T-cell (primary cell): ENCODE measurements at regions not wholly inside any gene's neighbourhood (a gene's known extent, or its start where the extent isn't known, plus 50 kb on each side); places are given as distances from the start of the nearest gene placed in this dataset.

Experiments used
- ATAC-seq, 4 experiments: fragments of 200-7000 bp in 3 of 4; fragments of 150-1000 bp in 1 of 4; cut with Tn5 transposase; replicated peaks in 1 of 4; 1 replicate in 3 of 4; 2 replicates in 1 of 4; pipeline ENCODE4 v1.10.0; 2021; ENCODE audit warnings: moderate library complexity in 3 of 4, mild to moderate bottlenecking in 2 of 4, moderate number of reproducible peaks in 1 of 4
- CTCF ChIA-PET, 2 donors: fragments of 300-600 bp; sonication (Branson Sonifier 250); formaldehyde crosslinking; loops; one replicate each; lab custom pipeline; 2022; ENCODE audit warnings: antibody characterized with exemption in 2 of 2; lab: Charles Lee
- POLR2A ChIA-PET, 2 donors: fragments of 300-600 bp; sonication (Branson Sonifier 250); formaldehyde crosslinking; loops; one replicate each; lab custom pipeline; 2022; ENCODE audit warnings: antibody characterized with exemption in 2 of 2; lab: Charles Lee
- DNase-seq, 35 experiments: peaks; one replicate each; pipeline versions ENCODE4 v3.0.0 to v3.0.0-alpha.2; 2013 to 2023
- H3K27ac ChIP-seq: one replicate; pipeline ENCODE4 v1.5.1; 2013; ENCODE audit warnings: low read length
- H3K27me3 ChIP-seq, 2 experiments: replicated peaks in 1 of 2; 1 replicate in 1 of 2; 2 replicates in 1 of 2; pipeline versions ENCODE4 v1.6.1 to v1.7.0; 2013; ENCODE audit warnings: low read length in 1 of 2, mixed read lengths in 1 of 2; ENCODE audit not compliant: control insufficient read depth in 2 of 2, insufficient read depth in 2 of 2; ENCODE audit errors: extremely low read depth in 1 of 2
- H3K36me3 ChIP-seq, 2 donors: 1 replicate in 1 of 2; 2 replicates in 1 of 2; pipeline versions ENCODE4 v1.6.1 to v1.7.0; 2013; ENCODE audit warnings: low read length in 1 of 2; ENCODE audit not compliant: control insufficient read depth in 2 of 2, insufficient read depth in 1 of 2; ENCODE audit errors: extremely low read depth in 1 of 2
- H3K4me1 ChIP-seq, 2 experiments: 1 replicate in 1 of 2; 2 replicates in 1 of 2; pipeline versions ENCODE4 v1.6.1 to v1.7.0; 2013; ENCODE audit warnings: low read length in 2 of 2, mixed read lengths in 1 of 2; ENCODE audit not compliant: insufficient read depth in 2 of 2, control insufficient read depth in 1 of 2; ENCODE audit errors: extremely low read depth in 1 of 2
- H3K4me3 ChIP-seq, 2 donors: 1 replicate in 1 of 2; 2 replicates in 1 of 2; pipeline versions ENCODE4 v1.5.1 to v1.7.0; 2013; ENCODE audit warnings: mild to moderate bottlenecking in 2 of 2, low read length in 1 of 2, moderate library complexity in 1 of 2; ENCODE audit not compliant: control insufficient read depth in 1 of 2; ENCODE audit errors: extremely low read depth in 1 of 2
- H3K9me3 ChIP-seq: 2 replicates; pipeline ENCODE4 v1.7.0; 2013
- H3K27ac Mint-ChIP-seq, 2 donors: one replicate each; pipeline ENCODE4 v1.8.0; 2020 to 2021; ENCODE audit warnings: mild to moderate bottlenecking in 2 of 2, mixed read lengths in 2 of 2
- H3K27me3 Mint-ChIP-seq, 2 donors: one replicate each; pipeline ENCODE4 v1.8.0; 2021 to 2022; ENCODE audit warnings: mixed read lengths in 2 of 2
- H3K36me3 Mint-ChIP-seq: one replicate; pipeline ENCODE4 v1.8.0; 2021; ENCODE audit warnings: mixed read lengths
- H3K4me1 Mint-ChIP-seq, 3 donors: one replicate each; pipeline ENCODE4 v1.8.0; 2020 to 2022; ENCODE audit warnings: mixed read lengths in 3 of 3, mild to moderate bottlenecking in 1 of 3
- H3K4me3 Mint-ChIP-seq, 3 donors: one replicate each; pipeline ENCODE4 v1.8.0; 2020 to 2022; ENCODE audit warnings: mild to moderate bottlenecking in 3 of 3, mixed read lengths in 3 of 3, moderate library complexity in 3 of 3
- H3K9me3 Mint-ChIP-seq, 3 donors: one replicate each; pipeline ENCODE4 v1.8.0; 2020 to 2022; ENCODE audit warnings: mixed read lengths in 3 of 3
- WGBS: methylation state at CpG from one replicate; pipeline ENCODE4 v1.1.5; 2013; ENCODE audit warnings: missing lambda C conversion rate; ENCODE audit not compliant: insufficient coverage; 5-methylcytosine and 5-hydroxymethylcytosine counted together

DNA sequence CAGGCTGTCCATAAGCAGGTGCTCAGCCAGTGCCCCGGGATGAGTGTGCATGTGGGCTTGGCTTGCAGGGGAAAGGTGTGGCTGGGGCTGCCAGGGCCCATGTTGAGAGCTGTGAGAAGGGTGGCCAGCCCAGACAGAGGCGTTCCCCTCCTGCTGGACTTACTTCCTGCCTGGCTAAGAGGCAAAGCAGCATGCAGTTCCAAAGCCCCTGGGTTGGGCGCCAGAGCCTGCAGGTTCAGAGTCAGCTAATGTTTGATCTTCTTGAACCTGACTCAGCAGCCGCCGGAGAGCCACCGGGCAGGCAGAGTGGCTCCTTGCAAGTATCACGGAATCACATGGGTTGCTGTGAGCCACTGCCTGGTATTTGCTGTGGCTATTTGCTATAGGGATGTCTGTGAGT lies 168.4 kb upstream of the MAP1B start:
- Histone ChIP-seq H3K36me3 (no peaks in the 10 kb centered on the region), H3K27me3 (peaks cover 0 to 16% of the 10 kb centered on the region in 2 experiments), H3K4me3 (no peak overlapping the region), H3K4me1 (no peaks in the 10 kb centered on the region), H3K9me3 (no peaks in the 10 kb centered on the region), H3K27ac (no peak overlapping the region)
- 85% methylated on average over 6 of the region's 7 CpGs for WGBS
- Mint-ChIP-seq H3K27ac (no peak overlapping the region), H3K4me3 (no peak overlapping the region), H3K9me3 (no peaks in the 10 kb centered on the region), H3K27me3 (peaks cover 8 to 12% of the 10 kb centered on the region in 2 donors), H3K4me1 (no peaks in the 10 kb centered on the region), H3K36me3 (no peaks in the 10 kb centered on the region)
- ChIA-PET CTCF (no interaction called here), POLR2A (no interaction called here)
- DNase-seq (no peak), ATAC-seq (no peak)

DNA sequence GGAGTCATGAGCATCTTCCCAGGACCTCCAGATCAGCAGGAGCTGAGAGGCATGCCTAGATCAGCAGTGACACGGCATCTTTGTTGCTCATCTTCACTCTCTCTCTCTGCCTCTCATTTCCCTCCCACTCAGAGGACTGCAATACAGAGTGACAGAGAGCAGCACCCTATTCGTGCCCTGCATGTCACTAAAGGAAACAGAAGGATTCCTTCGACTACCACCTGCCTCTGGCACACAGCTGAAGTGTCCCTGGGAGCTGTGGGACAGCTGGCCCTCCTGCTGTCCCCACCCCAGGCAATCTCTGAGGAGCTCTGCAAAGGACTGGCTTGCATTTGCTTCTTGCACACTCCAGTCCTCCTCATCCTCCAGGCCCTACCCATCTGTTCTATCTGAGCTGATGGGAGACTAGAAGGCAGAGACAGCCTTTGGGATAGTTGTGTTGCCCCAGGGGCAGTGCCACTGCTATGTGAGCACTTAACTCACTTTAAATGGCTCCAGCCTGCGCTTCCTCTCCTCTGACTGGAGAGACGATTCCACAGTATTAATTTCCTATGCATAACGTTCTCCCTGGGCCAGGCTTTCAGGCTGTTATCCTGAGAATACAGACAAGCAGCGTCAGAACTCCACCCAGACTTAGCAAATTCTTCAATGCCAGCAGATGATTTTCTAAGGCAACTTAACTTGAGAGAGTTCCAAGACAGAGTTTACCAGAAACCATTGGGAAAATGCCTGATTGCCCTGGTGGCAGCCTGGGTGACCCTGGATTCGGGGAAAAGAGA lies 167.6 kb upstream of the MAP1B start:
- no peaks in the 10 kb centered on the region for H3K4me1 ChIP-seq
- ChIA-PET CTCF (no interaction called here), POLR2A (no interaction called here)
- no peak overlapping the region for H3K27ac Mint-ChIP-seq
- H3K36me3 Mint-ChIP-seq = no peaks in the 10 kb centered on the region
- DNase-seq (no peak), ATAC-seq (no peak)
- no peaks in the 10 kb centered on the region for H3K9me3 Mint-ChIP-seq
- peaks cover 8 to 13% of the 10 kb centered on the region in 2 donors for H3K27me3 Mint-ChIP-seq
- no peaks in the 10 kb centered on the region for H3K9me3 ChIP-seq
- H3K27me3 ChIP-seq = peaks cover 0 to 14% of the 10 kb centered on the region in 2 experiments
- no peak overlapping the region for H3K4me3 Mint-ChIP-seq
- H3K36me3 ChIP-seq = no peaks in the 10 kb centered on the region
- no peak overlapping the region for H3K4me3 ChIP-seq
- no peak overlapping the region for H3K27ac ChIP-seq
- H3K4me1 Mint-ChIP-seq = no peaks in the 10 kb centered on the region
- WGBS = 58% methylated on average over 4 of the region's 8 CpGs

DNA sequence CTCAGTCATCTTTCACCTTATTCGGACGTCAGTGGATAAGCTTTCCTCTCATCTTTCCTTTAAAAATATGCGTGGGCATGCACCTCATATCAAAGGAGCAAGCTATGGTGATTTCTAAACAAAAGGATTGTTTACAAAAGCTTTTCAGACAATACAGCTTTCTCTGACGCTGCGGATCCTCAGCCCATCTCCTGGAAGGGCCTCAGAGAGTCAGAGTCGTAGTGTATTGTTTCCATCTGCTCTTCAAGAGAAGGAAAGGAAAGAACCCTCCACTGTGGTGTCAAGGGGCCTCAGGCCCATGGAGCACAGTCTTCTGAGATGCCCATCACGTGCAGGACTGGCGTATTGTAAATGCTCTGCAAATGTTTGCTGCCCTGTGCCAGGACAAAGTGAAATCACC lies 163.4 kb upstream of the MAP1B start:
- Histone ChIP-seq H3K4me1 (no peaks in the 10 kb centered on the region), H3K4me3 (no peak overlapping the region), H3K9me3 (no peaks in the 10 kb centered on the region), H3K36me3 (no peaks in the 10 kb centered on the region), H3K27me3 (peaks cover 0 to 15% of the 10 kb centered on the region in 2 experiments), H3K27ac (no peak overlapping the region)
- POLR2A ChIA-PET = no interaction called here
- Mint-ChIP-seq H3K9me3 (peaks cover 0 to 4% (median 0%) of the 10 kb centered on the region in 3 donors), H3K27ac (no peak overlapping the region), H3K4me1 (no peaks in the 10 kb centered on the region), H3K4me3 (no peak overlapping the region), H3K36me3 (no peaks in the 10 kb centered on the region), H3K27me3 (peaks cover 0 to 14% of the 10 kb centered on the region in 2 donors)
- DNase-seq (no peak), ATAC-seq (no peak)
- CTCF ChIA-PET = no interaction called here
- 53% methylated on average over 4 of the region's 8 CpGs for WGBS

DNA sequence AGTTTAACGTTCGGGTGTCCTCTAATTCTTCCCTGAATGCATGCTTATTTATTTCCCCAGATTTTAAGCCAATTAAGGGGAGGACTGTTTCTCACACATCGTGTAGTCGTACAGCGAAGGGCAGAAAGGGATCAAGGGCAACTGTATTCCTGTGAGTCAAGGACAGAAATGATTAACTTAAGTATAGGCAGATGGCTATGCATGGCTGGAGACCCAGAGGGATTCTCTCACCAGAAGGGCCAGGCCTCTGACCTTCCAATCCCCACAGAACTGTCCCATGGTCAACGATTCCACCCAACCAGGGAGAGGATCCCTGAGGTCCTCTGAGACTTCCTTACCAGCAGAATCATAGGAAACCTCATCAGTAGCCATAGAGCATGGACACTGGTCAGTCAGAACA lies 161.8 kb upstream of the MAP1B start:
- no peaks in the 10 kb centered on the region for H3K4me1 Mint-ChIP-seq
- ATAC-seq (no peak), DNase-seq (no peak)
- Histone ChIP-seq H3K4me1 (no peaks in the 10 kb centered on the region), H3K27ac (no peak overlapping the region), H3K9me3 (no peaks in the 10 kb centered on the region), H3K27me3 (peaks cover 0 to 6% of the 10 kb centered on the region in 2 experiments), H3K36me3 (no peaks in the 10 kb centered on the region), H3K4me3 (no peak overlapping the region)
- ChIA-PET CTCF (no interaction called here), POLR2A (no interaction called here)
- H3K27me3 Mint-ChIP-seq = peaks cover 0 to 4% of the 10 kb centered on the region in 2 donors
- no peak overlapping the region for H3K4me3 Mint-ChIP-seq
- no peaks in the 10 kb centered on the region for H3K36me3 Mint-ChIP-seq
- H3K27ac Mint-ChIP-seq = no peak overlapping the region
- 37% methylated on average over 2 of the region's 6 CpGs for whole genome bisulfite sequencing
- peaks cover 0 to 5% (median 4%) of the 10 kb centered on the region in 3 donors for H3K9me3 Mint-ChIP-seq

DNA sequence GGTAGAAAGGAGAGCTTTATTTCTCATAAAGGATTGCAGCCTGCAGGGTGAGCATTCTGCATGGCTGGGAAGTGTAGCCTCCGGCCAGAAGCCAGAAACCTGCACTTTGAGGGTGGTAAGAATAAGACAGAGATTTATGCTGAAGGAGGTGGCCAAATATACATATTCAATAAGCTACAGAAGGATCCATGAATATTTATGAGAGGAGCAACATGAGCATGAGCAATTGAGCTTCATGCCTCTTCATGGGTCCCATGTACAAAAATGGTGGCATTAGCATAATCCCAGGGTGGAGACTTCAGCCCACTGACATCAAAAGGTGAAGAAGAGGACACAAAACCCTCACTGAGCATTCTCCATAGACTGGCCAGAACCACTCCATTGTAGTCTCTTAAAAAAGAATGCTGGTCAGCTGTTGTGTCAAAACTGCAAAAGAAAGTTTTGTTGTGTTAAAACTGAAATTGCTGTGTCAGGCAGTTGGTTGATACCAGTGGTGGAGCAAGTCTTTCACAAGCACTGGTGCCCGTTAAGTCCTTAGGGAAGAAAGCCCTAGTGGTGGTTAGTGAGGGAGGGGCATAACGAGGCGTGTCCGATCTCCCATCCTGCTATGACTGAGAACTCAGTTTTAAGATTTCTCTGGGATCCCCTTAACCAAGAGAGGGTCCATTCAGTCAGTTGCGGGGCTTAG lies 160.8 kb upstream of the MAP1B start:
- DNase-seq = no peak
- Mint-ChIP-seq H3K9me3 (peaks cover 0 to 5% (median 4%) of the 10 kb centered on the region in 3 donors), H3K36me3 (no peaks in the 10 kb centered on the region), H3K27me3 (peaks cover 0 to 7% of the 10 kb centered on the region in 2 donors), H3K4me3 (no peak overlapping the region), H3K4me1 (no peaks in the 10 kb centered on the region), H3K27ac (no peak overlapping the region)
- POLR2A ChIA-PET = no interaction called here
- ATAC-seq = no peak
- Histone ChIP-seq H3K9me3 (no peaks in the 10 kb centered on the region), H3K4me1 (no peaks in the 10 kb centered on the region), H3K27ac (no peak overlapping the region), H3K4me3 (no peak overlapping the region), H3K36me3 (no peaks in the 10 kb centered on the region), H3K27me3 (peaks cover 0 to 6% of the 10 kb centered on the region in 2 experiments)
- CTCF ChIA-PET = no interaction called here
- WGBS = 40% methylated on average over 1 of the region's 6 CpGs

DNA sequence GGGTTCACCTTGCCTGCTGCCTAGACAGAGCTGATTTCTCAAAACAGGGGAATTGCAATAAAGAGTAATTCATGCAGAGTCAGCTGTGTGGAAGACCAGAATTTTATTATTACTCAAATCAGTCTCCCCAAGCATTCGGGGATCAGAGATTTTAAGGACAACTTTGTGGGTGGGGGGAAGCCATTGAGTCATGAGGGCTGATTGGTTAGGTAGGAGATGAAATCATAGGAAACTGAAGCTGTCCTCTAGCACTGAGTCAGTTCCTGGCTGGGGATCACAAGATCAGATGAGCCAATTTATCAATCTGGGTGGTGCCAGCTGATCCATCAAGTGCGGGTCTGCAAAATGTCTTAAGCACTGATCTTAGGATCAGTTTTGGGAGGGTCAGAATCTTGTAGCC lies 159.1 kb upstream of the MAP1B start:
- Mint-ChIP-seq H3K4me3 (no peak overlapping the region), H3K9me3 (peaks cover 0 to 5% (median 4%) of the 10 kb centered on the region in 3 donors), H3K27ac (no peak overlapping the region), H3K36me3 (no peaks in the 10 kb centered on the region), H3K27me3 (peaks cover 6 to 14% of the 10 kb centered on the region in 2 donors), H3K4me1 (no peaks in the 10 kb centered on the region)
- CTCF ChIA-PET = no interaction called here
- Histone ChIP-seq H3K27me3 (peaks cover 0 to 9% of the 10 kb centered on the region in 2 experiments), H3K4me1 (no peaks in the 10 kb centered on the region), H3K27ac (no peak overlapping the region), H3K9me3 (no peaks in the 10 kb centered on the region), H3K4me3 (no peak overlapping the region), H3K36me3 (no peaks in the 10 kb centered on the region)
- ATAC-seq = no peak
- POLR2A ChIA-PET = no interaction called here
- WGBS = no CpG with 5 or more reads among the region's 2 CpGs
- DNase-seq = no peak
